ENCODE measurements at regions not wholly inside any gene's neighbourhood (a gene's known extent, or its start where the extent isn't known, plus 50 kb on each side); places are given as distances from the start of the nearest gene placed in this dataset.

DNA sequence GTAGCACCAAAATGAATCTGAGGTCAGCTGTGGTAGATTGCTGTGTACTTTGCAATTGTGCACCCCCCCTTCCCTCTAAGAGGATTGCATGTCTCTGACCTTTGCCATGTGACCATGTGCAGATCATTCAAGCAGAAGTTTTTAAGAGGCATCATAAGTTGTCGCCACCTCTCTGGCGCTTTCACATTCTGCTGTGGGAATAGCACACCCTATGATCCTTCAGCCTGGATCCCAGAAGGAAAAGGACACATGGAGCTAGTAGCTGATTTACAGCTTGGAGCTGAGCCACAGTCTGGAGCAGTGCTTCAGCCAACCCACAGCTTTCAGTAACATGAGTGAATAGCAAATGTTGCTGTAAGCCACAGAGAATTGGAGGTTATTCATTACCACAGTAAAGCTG, 158.5 kb downstream of the TSEN15 start:
- no peak for TF ChIP-seq EP300 (IDR thresholded peaks at IDR 0.05)
- TF ChIP-seq, protein P1, sequence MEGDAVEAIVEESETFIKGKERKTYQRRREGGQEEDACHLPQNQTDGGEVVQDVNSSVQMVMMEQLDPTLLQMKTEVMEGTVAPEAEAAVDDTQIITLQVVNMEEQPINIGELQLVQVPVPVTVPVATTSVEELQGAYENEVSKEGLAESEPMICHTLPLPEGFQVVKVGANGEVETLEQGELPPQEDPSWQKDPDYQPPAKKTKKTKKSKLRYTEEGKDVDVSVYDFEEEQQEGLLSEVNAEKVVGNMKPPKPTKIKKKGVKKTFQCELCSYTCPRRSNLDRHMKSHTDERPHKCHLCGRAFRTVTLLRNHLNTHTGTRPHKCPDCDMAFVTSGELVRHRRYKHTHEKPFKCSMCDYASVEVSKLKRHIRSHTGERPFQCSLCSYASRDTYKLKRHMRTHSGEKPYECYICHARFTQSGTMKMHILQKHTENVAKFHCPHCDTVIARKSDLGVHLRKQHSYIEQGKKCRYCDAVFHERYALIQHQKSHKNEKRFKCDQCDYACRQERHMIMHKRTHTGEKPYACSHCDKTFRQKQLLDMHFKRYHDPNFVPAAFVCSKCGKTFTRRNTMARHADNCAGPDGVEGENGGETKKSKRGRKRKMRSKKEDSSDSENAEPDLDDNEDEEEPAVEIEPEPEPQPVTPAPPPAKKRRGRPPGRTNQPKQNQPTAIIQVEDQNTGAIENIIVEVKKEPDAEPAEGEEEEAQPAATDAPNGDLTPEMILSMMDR (IDR thresholded peaks at IDR 0.05) = no peak
- TF ChIP-seq POLR2AphosphoS5 (IDR thresholded peaks at IDR 0.05) = peak in 1 of 2 donors; percentile 16
- TF ChIP-seq POLR2A (IDR thresholded peaks at IDR 0.05) = no peak

All from upper lobe of left lung (tissue), 4 donors.